ENCODE measurements at regions not wholly inside any gene's neighbourhood (a gene's known extent, or its start where the extent isn't known, plus 50 kb on each side); places are given as distances from the start of the nearest gene placed in this dataset.

DNA sequence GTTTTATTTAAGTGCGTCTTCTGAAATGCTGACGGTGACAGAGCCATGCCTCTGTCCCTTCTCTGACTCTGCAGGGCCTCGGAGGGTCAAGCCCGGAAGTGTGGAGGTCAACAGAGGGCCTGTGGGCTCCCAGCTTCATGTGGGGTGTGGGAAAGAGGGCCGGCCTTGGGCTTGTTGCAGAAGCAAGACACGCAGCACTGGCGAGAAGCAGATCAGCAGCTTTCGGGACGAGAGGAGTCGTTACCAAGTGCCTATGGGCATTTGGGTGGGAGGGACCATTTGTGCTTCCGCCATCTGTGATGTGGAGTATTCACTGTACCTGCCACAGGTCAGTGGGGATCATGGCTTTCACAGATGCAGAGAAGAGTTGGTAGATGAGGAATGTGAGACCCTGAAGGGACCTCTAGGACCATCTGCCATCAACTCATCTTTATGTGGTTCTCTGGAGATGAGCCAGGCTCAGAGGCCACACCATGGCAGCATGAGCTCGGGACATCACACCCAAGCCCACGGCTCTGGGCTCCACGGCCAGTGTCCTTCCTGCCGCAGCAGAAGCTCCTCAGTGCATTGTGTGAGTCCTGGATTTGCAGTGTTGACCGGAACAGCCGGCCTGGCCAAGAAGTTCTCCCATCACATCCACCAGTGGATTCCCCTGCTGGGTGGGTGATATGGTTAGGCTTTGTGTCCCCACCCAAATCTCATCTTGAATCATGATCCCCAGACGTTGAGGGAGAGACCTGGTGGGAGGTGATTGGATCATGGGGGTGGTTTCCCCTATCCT is 590.7 kb downstream of the TBC1D22A start:
- TF ChIP-seq, protein P1, sequence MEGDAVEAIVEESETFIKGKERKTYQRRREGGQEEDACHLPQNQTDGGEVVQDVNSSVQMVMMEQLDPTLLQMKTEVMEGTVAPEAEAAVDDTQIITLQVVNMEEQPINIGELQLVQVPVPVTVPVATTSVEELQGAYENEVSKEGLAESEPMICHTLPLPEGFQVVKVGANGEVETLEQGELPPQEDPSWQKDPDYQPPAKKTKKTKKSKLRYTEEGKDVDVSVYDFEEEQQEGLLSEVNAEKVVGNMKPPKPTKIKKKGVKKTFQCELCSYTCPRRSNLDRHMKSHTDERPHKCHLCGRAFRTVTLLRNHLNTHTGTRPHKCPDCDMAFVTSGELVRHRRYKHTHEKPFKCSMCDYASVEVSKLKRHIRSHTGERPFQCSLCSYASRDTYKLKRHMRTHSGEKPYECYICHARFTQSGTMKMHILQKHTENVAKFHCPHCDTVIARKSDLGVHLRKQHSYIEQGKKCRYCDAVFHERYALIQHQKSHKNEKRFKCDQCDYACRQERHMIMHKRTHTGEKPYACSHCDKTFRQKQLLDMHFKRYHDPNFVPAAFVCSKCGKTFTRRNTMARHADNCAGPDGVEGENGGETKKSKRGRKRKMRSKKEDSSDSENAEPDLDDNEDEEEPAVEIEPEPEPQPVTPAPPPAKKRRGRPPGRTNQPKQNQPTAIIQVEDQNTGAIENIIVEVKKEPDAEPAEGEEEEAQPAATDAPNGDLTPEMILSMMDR (IDR thresholded peaks at IDR 0.05 in 8 of 11, conservative IDR thresholded peaks at IDR 0.05 in 3 of 11), result no peak
- TF ChIP-seq POLR2A (IDR thresholded peaks at IDR 0.05), result no peak

Measured in spleen (tissue), 7 donors.